Left hindlimb (tissue), 1 donor: ENCODE measurements at regions not wholly inside any gene's neighbourhood (a gene's known extent, or its start where the extent isn't known, plus 50 kb on each side); places are given as distances from the start of the nearest gene placed in this dataset.

ENCODE experiments used
- DNase-seq: peaks from one replicate; pipeline ENCODE4 v3.0.0-alpha.2; 2018

DNA sequence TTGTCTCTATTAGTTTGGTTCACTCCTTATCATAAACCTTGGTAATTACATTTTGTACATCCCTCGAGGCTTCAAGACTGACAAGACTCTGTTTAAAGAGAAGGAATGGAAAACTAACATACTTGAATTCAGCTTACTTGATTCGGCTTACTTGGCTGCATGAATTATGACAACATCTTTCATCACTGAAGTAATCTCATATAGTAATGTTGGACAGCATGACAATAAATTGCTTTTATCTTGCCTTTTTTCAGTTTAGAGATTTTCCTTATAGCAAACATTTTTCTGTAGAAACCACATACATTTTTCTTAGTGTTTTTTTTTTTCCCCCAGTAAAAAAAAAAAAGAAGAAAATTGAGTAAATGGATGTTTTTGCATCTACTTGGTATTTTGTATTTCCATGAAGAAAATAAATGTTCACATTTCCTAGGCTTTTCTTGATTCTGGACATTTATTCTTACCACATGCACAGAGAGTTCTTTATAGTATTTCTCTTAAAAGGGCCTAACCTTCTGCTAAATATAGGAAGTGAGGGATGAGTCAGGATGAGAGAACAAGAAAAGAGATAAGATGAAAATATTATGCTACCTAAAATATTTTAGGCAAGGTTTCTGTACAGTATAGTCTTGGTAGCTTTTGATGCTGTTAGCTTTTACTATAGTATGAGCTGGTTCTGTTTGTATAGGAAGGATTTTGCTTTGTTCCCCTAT is 101.0 kb upstream of the HDGFL1 start:
- no peak for DNase-seq

- no peak for DNase-seq
Measured at GRCh38 chr6:22470454-22471131, 98.8 kb upstream of the HDGFL1 start.

DNA sequence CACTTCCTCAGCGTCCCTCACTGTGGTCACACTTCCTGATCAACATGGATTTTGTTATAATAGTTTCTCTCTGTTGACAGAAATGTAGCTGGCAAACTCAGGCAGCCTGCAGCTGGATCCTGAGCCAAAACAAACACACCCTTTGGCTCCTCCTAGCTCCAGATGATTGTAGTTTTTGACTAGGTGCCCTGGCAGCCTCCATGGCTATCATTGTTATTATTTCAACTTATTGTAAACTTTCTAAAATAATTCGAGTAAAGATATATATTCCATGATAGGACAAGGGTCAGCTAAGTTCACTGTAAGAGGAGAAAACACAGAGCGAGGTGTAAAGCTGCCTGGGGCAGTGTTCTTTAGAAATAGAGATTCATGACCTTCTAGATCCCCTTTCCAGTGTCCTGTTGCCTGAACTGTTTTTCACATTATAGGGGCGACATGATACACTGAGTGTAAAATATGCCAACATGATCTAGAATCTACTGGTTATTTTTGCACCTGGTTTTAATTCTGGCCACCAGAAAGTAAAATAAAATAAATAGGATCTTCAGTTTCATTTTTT is 98.2 kb upstream of the HDGFL1 start:
- peak; percentile 57 for DNase-seq

- no peak for DNase-seq
Measured at GRCh38 chr6:22471746-22472145, 97.6 kb upstream of the HDGFL1 start.

DNA sequence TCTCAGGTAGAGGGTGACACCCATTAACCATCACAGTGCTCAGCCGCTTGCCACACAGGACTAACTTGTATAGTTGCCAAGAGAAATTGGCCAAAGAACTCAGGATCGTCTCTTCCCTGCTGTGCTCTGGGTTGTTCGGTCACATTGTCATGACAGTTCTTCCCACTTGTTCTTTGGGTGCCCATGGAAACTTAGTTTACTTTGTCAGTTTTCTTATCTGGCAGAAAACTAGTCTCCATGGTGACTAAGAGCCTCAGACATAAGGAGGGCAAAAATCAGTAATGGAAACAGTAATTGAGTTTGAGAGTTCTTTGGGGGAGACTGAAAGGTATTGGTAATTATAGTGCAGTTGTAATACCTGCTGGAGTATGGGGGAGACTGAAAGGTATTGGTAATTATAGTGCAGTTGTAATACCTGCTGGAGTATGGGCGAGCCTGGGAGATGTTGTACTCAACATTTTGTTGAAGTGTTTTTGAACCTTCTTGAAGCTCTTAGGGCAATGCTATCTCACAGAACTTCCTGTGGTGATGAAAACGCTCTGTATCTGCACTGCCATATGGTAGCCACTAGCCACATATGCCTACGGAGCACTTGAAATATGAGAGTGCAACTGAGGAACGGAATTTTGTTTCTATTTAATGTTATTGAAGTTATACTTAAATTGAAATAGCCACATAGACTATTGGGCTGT is 95.2 kb upstream of the HDGFL1 start:
- no peak for DNase-seq

DNA sequence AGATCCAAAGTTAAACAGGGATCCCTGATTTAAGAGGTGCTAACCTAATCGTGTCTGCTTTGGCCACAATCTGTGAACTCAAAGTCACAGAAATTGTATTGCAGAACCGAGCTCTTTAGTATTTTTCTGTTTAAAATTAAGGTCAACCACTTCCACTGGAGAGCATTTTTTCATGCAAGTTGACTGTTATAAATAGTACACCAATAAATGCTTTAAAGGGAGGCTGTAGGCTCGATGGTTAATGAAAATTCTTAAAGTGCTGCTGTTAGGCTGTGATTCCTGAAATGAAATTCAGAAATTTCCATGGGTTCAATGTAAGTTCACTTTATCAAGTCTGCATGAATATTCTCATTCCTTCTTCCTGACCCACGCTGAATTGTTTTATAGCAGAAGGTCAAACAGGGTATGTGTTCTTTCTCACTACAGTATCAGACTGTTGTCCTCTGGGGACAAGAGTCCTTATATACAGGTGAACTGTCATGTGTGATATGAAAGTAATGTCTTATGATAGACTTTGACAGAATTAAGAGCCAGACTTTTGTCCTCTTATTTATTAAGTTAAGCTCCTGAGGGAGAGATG is 92.5 kb upstream of the HDGFL1 start:
- no peak for DNase-seq

DNA sequence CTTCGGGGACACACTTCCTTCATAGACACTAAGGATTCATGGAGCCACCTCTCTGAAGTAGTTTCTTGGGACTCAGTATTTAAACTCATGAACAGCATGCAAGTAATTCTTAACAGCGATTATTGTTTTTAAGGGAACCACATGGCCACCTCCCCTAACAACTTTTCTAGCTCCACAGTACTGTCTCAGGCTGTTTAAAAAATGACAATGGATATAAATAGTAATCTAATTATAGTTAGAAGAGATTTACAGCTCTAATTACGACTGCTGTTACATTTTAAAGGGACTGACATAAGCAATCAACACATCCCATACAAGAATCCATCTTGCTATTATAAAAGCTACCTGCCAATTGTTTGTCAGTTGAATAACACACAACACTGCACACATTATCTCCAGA is 72.1 kb upstream of the HDGFL1 start:
- no peak for DNase-seq

DNA sequence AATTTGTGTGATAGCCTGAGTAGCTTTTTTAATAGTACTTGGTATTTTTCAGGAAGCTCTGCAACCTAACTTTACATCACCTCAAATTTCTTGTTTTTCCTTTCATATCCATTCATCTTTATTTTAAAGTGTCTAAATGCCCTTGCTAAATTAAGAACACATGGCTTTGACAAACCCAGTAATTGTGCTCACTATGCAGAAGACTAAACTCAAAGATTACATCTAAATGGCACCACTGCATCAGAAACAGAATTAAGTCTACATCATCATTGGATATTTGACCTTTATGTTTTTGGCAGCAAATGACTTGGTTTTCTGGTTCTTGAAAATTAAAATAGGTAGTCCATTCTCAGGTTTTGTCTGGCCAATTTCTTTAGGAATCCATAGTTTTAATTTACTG is 69.6 kb upstream of the HDGFL1 start:
- no peak for DNase-seq

DNA sequence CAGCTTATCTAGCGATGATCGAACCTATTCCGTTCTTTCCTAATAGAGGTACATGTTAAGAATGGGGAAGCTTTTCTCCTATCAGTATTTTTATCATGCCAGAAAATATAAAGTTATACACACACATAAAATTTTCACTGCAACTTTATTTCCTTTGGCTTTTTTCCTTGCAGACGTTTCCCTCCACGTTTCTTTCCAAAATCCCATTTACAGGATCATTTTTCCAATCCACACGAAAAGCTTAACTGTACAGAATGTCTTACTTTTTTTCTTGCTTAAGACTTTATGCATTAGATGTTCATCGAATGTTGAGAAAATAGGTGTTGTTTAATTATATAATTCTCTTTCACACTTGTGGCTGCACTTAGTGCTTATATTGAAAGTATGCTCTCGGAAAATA is 62.9 kb upstream of the HDGFL1 start:
- DNase-seq: no peak

GRCh38 chr6:22512686-22513427 is 56.5 kb upstream of the HDGFL1 start:
- no peak for DNase-seq

- no peak for DNase-seq
Measured at GRCh38 chr6:22513667-22514066, 55.7 kb upstream of the HDGFL1 start.

DNA sequence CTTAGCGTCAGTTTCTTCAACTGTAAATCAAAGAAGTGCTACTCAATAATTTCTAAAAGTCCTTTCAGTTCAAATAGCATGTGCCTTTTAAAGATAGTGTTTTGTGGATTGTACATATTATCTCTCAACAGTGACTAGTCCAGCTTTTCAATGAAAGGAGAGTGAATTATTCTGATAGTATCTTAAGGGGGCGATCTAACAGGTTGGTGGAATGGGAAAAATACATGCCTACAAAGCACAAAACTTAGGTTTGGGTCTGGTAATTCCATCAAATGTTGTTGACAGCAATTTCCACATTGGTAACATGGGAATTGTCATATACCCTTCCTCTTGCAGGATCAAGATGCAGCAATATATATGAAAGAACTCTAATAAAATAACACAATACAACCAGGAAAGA is 50.1 kb upstream of the HDGFL1 start:
- DNase-seq: no peak
